Endothelial cell of umbilical vein (primary cell): ENCODE measurements at regions not wholly inside any gene's neighbourhood (a gene's known extent, or its start where the extent isn't known, plus 50 kb on each side); places are given as distances from the start of the nearest gene placed in this dataset.

Experiments
- CTCF ChIP-seq, 2 donors: IDR thresholded peaks; 1 replicate in 1 of 2; 2 replicates in 1 of 2; pipeline ENCODE4 v1.5.1; 2011; ENCODE audit warnings: low read length in 2 of 2, mild to moderate bottlenecking in 2 of 2, moderate library complexity in 2 of 2, control low read depth in 1 of 2, inconsistent platforms in 1 of 2, low read depth in 1 of 2; ENCODE audit not compliant: insufficient read depth in 1 of 2; ENCODE audit errors: extremely low read depth in 1 of 2
- EZH2 ChIP-seq: IDR thresholded peaks from 2 replicates; pipeline ENCODE4 v1.6.1; 2012; ENCODE audit warnings: borderline replicate concordance, low read depth, mild to moderate bottlenecking, moderate library complexity, low read length, inconsistent platforms; ENCODE audit not compliant: severe bottlenecking
- MAX ChIP-seq: IDR thresholded peaks from 2 replicates; pipeline ENCODE4 v1.6.1; 2011; ENCODE audit not compliant: insufficient read depth, insufficient read length
- POLR2A ChIP-seq: IDR thresholded peaks from 2 replicates; pipeline ENCODE4 v1.6.1; 2012; ENCODE audit warnings: low read depth, mild to moderate bottlenecking, control low read depth, low read length

GRCh38 chr18:78728784-78729467 is 250.7 kb upstream of the SALL3 start:
- TF ChIP-seq CTCF (IDR thresholded peaks at IDR 0.05; ENCODE audit: extremely low read depth in 1 of 2, insufficient read depth in 1 of 2, low read depth in 1 of 2, low read length in 2 of 2) = no peak
- TF ChIP-seq EZH2 = no peak
- no peak for TF ChIP-seq POLR2A
- no peak for TF ChIP-seq MAX
